H1 (cell line): ENCODE measurements at regions not wholly inside any gene's neighbourhood (a gene's known extent, or its start where the extent isn't known, plus 50 kb on each side); places are given as distances from the start of the nearest gene placed in this dataset.

Experiments used
- CHD2 ChIP-seq: IDR thresholded peaks from 2 replicates; pipeline ENCODE4 v1.6.1; 2012; ENCODE audit warnings: low read length, improper control_type of control experiment
- FOSL1 ChIP-seq: IDR thresholded peaks from 2 replicates; pipeline ENCODE4 v1.6.1; 2011; ENCODE audit warnings: mild to moderate bottlenecking, low read depth, low read length, moderate library complexity; ENCODE audit not compliant: insufficient read depth
- GABPA ChIP-seq: IDR thresholded peaks from 2 replicates; pipeline ENCODE4 v1.6.1; 2011; ENCODE audit warnings: mild to moderate bottlenecking, low read length, moderate library complexity, borderline replicate concordance; ENCODE audit not compliant: insufficient read depth
- HDAC2 ChIP-seq, 2 experiments: fragments of 300-600 bp in 1 of 2; sonication (generic) in 1 of 2; IDR thresholded peaks; 2 replicates each; pipeline ENCODE4 v1.6.1; 2011 to 2012; ENCODE audit warnings: low read depth in 2 of 2, low read length in 2 of 2, mild to moderate bottlenecking in 2 of 2, moderate library complexity in 2 of 2, borderline replicate concordance in 1 of 2, inconsistent platforms in 1 of 2
- PHF8 ChIP-seq: fragments of 200-600 bp; sonication (generic); conservative IDR thresholded peaks from 2 replicates; pipeline ENCODE4 v1.7.1; 2012; ENCODE audit warnings: low read depth, mild to moderate bottlenecking, inconsistent platforms, low read length, moderate library complexity
- POLR2A ChIP-seq, 2 experiments: IDR thresholded peaks; 1 replicate in 1 of 2; 2 replicates in 1 of 2; pipeline ENCODE4 v1.6.1; 2011; ENCODE audit warnings: low read depth in 2 of 2, low read length in 2 of 2, mild to moderate bottlenecking in 2 of 2; ENCODE audit errors: control extremely low read depth in 1 of 2
- POLR2AphosphoS5 ChIP-seq: IDR thresholded peaks from 2 replicates; pipeline ENCODE4 v1.6.1; 2011; ENCODE audit warnings: low read depth, low read length
- RNF2 ChIP-seq: fragments of 200-900, 300-1000 bp; sonication (generic); IDR thresholded peaks from 2 replicates; pipeline ENCODE4 v1.7.1; 2016; ENCODE audit warnings: borderline replicate concordance, low read depth, mild to moderate bottlenecking, antibody characterized with exemption, low read length; ENCODE audit not compliant: poor library complexity, severe bottlenecking; ENCODE audit errors: missing control alignments
- TF ChIP-seq, protein P1 (sequence below), 3 experiments: IDR thresholded peaks; 1 replicate in 2 of 3; 2 replicates in 1 of 3; pipeline versions ENCODE4 v1.5.1 to v1.6.1; 2011; ENCODE audit warnings: low read length in 3 of 3, mild to moderate bottlenecking in 3 of 3, inconsistent platforms in 2 of 3, low read depth in 1 of 3, moderate library complexity in 1 of 3; ENCODE audit not compliant: insufficient read depth in 1 of 3; ENCODE audit errors: control extremely low read depth in 1 of 3

- TF ChIP-seq, protein P1, sequence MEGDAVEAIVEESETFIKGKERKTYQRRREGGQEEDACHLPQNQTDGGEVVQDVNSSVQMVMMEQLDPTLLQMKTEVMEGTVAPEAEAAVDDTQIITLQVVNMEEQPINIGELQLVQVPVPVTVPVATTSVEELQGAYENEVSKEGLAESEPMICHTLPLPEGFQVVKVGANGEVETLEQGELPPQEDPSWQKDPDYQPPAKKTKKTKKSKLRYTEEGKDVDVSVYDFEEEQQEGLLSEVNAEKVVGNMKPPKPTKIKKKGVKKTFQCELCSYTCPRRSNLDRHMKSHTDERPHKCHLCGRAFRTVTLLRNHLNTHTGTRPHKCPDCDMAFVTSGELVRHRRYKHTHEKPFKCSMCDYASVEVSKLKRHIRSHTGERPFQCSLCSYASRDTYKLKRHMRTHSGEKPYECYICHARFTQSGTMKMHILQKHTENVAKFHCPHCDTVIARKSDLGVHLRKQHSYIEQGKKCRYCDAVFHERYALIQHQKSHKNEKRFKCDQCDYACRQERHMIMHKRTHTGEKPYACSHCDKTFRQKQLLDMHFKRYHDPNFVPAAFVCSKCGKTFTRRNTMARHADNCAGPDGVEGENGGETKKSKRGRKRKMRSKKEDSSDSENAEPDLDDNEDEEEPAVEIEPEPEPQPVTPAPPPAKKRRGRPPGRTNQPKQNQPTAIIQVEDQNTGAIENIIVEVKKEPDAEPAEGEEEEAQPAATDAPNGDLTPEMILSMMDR (IDR thresholded peaks at IDR 0.05; ENCODE audit: control extremely low read depth in 1 of 3, insufficient read depth in 1 of 3, low read depth in 1 of 3, low read length in 3 of 3) = no peak
- no peak for TF ChIP-seq RNF2
- TF ChIP-seq POLR2AphosphoS5 = no peak
- no peak for TF ChIP-seq FOSL1
- no peak for TF ChIP-seq PHF8
- TF ChIP-seq POLR2A (IDR thresholded peaks at IDR 0.05; ENCODE audit: control extremely low read depth in 1 of 2, low read depth in 2 of 2, low read length in 2 of 2) = no peak
- no peak for TF ChIP-seq CHD2
- no peak for TF ChIP-seq HDAC2 (IDR thresholded peaks at IDR 0.05; ENCODE audit: borderline replicate concordance in 1 of 2, low read depth in 2 of 2, low read length in 2 of 2)
- no peak for TF ChIP-seq GABPA
These were observed 624.2 kb upstream of the ZNF608 start for GRCh38 chr5:125370461-125371205.
